Stimulated activated CD4-positive, alpha-beta T cell treated with anti-CD3 and anti-CD28 coated beads, Interleukin-1b, Interleukin-23, amount 100 ng/mL, for 24 hours (primary cell): ENCODE measurements at regions not wholly inside any gene's neighbourhood (a gene's known extent, or its start where the extent isn't known, plus 50 kb on each side); places are given as distances from the start of the nearest gene placed in this dataset.

Experiments
- DNase-seq, 4 experiments: peaks; one replicate each; pipeline ENCODE4 v3.0.0-alpha.2; 2020; ENCODE audit warnings: low read depth in 4 of 4, low spot score in 1 of 4

GRCh38 chr19:30293051-30293785 is 79.0 kb upstream of the ZNF536 start:
- DNase-seq, result no peak

GRCh38 chr19:30297969-30298368 is 74.2 kb upstream of the ZNF536 start:
- DNase-seq, result no peak

GRCh38 chr19:30303131-30303654 is 69.0 kb upstream of the ZNF536 start:
- DNase-seq, result no peak

GRCh38 chr19:30304540-30304939 is 67.6 kb upstream of the ZNF536 start:
- no peak for DNase-seq

- no peak for DNase-seq
Measured at GRCh38 chr19:30305346-30306060, 66.7 kb upstream of the ZNF536 start.

- no peak for DNase-seq
Measured at GRCh38 chr19:30307191-30307974, 64.8 kb upstream of the ZNF536 start.

- DNase-seq, result no peak
Measured at GRCh38 chr19:30309176-30309575, 63.0 kb upstream of the ZNF536 start.

GRCh38 chr19:30309905-30310601 is 62.1 kb upstream of the ZNF536 start:
- no peak for DNase-seq

GRCh38 chr19:30310602-30311263 is 61.5 kb upstream of the ZNF536 start:
- DNase-seq, result no peak

- DNase-seq, result no peak
Measured at GRCh38 chr19:30311911-30312310, 60.3 kb upstream of the ZNF536 start.

- DNase-seq, result no peak
Measured at GRCh38 chr19:30312582-30313352, 59.4 kb upstream of the ZNF536 start.

GRCh38 chr19:30313353-30313750 is 58.8 kb upstream of the ZNF536 start:
- no peak for DNase-seq

GRCh38 chr19:30314056-30314804 is 58.0 kb upstream of the ZNF536 start:
- no peak for DNase-seq

- no peak for DNase-seq
Measured at GRCh38 chr19:30314805-30315155, 57.4 kb upstream of the ZNF536 start.

- no peak for DNase-seq
Measured at GRCh38 chr19:30315159-30315558, 57.0 kb upstream of the ZNF536 start.

- no peak for DNase-seq
Measured at GRCh38 chr19:30316000-30316491, 56.1 kb upstream of the ZNF536 start.

- DNase-seq, result no peak
Measured at GRCh38 chr19:30316560-30317106, 55.6 kb upstream of the ZNF536 start.

- no peak for DNase-seq
Measured at GRCh38 chr19:30317403-30317802, 54.8 kb upstream of the ZNF536 start.

GRCh38 chr19:30318261-30318660 is 53.9 kb upstream of the ZNF536 start:
- no peak for DNase-seq
